Glutamatergic neuron (in vitro differentiated cells): ENCODE measurements at regions not wholly inside any gene's neighbourhood (a gene's known extent, or its start where the extent isn't known, plus 50 kb on each side); places are given as distances from the start of the nearest gene placed in this dataset.
"Not testable (repeated sequence)": the region's sequence is repeated elsewhere in the genome, so short reads cannot be mapped to it uniquely, and the experiment has no call there.

Source experiments
- DNase-seq: peaks from one replicate; pipeline ENCODE4 v3.0.0; 2022
- H3K27ac Mint-ChIP-seq: one replicate; pipeline ENCODE4 v1.8.0; 2020; ENCODE audit warnings: mild to moderate bottlenecking, mixed read lengths, inconsistent platforms; ENCODE audit not compliant: unreplicated experiment
- H3K27me3 Mint-ChIP-seq: one replicate; pipeline ENCODE4 v1.8.0; 2020; ENCODE audit warnings: mild to moderate bottlenecking, moderate library complexity, mixed read lengths, inconsistent platforms; ENCODE audit not compliant: unreplicated experiment
- H3K36me3 Mint-ChIP-seq: one replicate; pipeline ENCODE4 v1.8.0; 2020; ENCODE audit warnings: mild to moderate bottlenecking, mixed read lengths, inconsistent platforms; ENCODE audit not compliant: unreplicated experiment
- H3K4me1 Mint-ChIP-seq: one replicate; pipeline ENCODE4 v1.8.0; 2020; ENCODE audit warnings: mild to moderate bottlenecking, low read depth, mixed read lengths, inconsistent platforms; ENCODE audit not compliant: unreplicated experiment
- H3K4me3 Mint-ChIP-seq: one replicate; pipeline ENCODE4 v1.8.0; 2020; ENCODE audit warnings: mild to moderate bottlenecking, mixed read lengths, inconsistent platforms; ENCODE audit not compliant: unreplicated experiment
- H3K9me3 Mint-ChIP-seq: one replicate; pipeline ENCODE4 v1.8.0; 2020; ENCODE audit warnings: mild to moderate bottlenecking, moderate library complexity, mixed read lengths, inconsistent platforms; ENCODE audit not compliant: unreplicated experiment
- TF ChIP-seq, protein P1 (sequence below): fragments of 200-600 bp; sonication (generic); IDR thresholded peaks from one replicate; pipeline ENCODE4 v1.5.0; 2021; ENCODE audit not compliant: partially characterized antibody, unreplicated experiment

GRCh38 chr1:58850636-58851035, 66.8 kb upstream of the JUN start:
- no peak overlapping the region for H3K27ac Mint-ChIP-seq
- H3K27me3 Mint-ChIP-seq, result peaks cover 3% of the 10 kb centered on the region
- TF ChIP-seq, protein P1, sequence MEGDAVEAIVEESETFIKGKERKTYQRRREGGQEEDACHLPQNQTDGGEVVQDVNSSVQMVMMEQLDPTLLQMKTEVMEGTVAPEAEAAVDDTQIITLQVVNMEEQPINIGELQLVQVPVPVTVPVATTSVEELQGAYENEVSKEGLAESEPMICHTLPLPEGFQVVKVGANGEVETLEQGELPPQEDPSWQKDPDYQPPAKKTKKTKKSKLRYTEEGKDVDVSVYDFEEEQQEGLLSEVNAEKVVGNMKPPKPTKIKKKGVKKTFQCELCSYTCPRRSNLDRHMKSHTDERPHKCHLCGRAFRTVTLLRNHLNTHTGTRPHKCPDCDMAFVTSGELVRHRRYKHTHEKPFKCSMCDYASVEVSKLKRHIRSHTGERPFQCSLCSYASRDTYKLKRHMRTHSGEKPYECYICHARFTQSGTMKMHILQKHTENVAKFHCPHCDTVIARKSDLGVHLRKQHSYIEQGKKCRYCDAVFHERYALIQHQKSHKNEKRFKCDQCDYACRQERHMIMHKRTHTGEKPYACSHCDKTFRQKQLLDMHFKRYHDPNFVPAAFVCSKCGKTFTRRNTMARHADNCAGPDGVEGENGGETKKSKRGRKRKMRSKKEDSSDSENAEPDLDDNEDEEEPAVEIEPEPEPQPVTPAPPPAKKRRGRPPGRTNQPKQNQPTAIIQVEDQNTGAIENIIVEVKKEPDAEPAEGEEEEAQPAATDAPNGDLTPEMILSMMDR, result no peak
- no peak for DNase-seq
- H3K9me3 Mint-ChIP-seq, result peaks cover 2% of the 10 kb centered on the region
- no peaks in the 10 kb centered on the region for H3K36me3 Mint-ChIP-seq
- no peaks in the 10 kb centered on the region for H3K4me1 Mint-ChIP-seq
- H3K4me3 Mint-ChIP-seq, result no peak overlapping the region

DNA sequence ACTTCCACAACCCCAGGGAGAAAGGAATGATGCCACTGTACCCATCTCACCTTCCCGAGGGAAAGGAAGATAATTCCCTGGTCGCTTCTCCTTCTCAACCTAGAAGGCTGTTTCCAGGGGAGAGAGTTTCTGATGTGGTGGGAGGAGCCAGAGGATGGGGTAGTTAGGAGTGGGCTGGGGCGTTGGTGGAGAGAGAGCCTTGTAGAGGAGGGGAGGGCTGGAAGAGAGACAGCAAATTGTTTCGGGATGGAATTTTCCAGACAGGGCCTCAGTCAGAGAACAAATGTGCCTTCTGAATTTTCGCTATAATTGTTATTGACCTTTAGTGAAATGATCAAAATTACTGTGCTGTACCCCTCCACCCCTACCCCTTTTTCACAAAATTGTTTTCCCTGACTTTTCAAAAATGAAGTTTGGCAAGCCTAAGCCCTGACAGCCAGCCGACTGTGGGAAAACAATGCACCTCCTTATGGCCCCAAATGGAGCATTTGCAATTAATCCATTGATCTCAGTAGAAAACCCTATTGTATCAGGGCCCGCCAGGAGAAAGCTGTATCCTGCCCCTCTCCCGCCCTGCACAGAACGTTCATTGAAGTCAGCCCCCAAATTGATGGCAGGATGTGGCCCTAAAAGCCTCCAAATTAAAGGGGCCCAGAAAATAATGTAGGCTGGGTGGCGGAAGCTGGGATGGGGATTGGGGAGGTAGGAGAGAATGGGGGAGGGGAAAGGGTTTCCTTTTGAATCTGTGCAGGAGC, 69.1 kb upstream of the JUN start:
- TF ChIP-seq, protein P1, result no peak
- no peak overlapping the region for H3K27ac Mint-ChIP-seq
- no peaks in the 10 kb centered on the region for H3K4me1 Mint-ChIP-seq
- no peak overlapping the region for H3K4me3 Mint-ChIP-seq
- peaks cover 2% of the 10 kb centered on the region for H3K9me3 Mint-ChIP-seq
- DNase-seq, result no peak
- H3K36me3 Mint-ChIP-seq, result no peaks in the 10 kb centered on the region
- peaks cover 4% of the 10 kb centered on the region for H3K27me3 Mint-ChIP-seq

GRCh38 chr1:58854576-58854975, 70.7 kb upstream of the JUN start:
- no peaks in the 10 kb centered on the region for H3K4me1 Mint-ChIP-seq
- no peak for DNase-seq
- peaks cover 4% of the 10 kb centered on the region for H3K27me3 Mint-ChIP-seq
- no peak overlapping the region for H3K4me3 Mint-ChIP-seq
- TF ChIP-seq, protein P1, result no peak
- no peaks in the 10 kb centered on the region for H3K36me3 Mint-ChIP-seq
- H3K27ac Mint-ChIP-seq, result no peak overlapping the region
- peaks cover 2% of the 10 kb centered on the region for H3K9me3 Mint-ChIP-seq

DNA sequence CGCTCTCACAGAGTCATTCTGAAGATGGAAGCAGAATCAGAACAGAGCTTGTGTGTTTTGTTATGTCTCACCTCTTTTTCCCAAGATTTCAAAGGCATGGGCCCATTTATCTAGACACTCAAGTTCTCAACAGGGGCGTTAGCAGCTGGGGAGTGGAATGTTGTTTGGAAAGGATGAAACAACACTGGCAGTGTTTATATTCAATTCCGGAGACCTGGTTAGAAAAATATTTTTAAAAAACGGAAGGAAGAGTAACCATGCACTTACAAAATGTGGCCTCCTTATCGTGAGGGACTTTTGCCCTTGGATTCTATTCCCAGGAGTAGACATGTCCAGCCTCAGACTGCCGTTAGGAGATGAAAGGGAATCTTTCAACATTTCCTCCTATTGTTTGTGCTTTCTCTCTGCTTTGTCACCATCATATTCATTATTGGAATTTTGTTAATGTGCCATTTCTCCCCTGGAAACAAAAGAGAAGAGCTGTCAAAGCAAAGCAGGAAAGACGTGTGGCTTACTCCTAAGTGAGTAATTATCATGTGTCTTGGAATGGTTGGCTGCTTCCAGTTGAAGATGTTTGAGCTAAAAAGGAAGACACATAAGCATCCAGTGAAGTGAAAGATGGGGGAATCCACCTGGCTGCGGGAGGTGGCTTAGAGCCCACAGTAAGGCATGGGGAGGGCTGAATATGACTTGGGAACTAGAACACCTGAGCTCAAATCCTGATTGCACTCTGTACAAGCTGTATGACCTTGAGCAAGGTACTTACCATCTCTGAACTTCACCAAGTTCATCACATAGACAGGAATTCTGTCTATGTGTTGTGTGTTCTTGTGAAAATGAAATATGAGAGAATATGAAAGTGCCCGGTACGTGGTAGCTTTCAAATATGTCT, 71.7 kb upstream of the JUN start:
- Mint-ChIP-seq H3K27ac (no peak overlapping the region), H3K4me1 (no peaks in the 10 kb centered on the region), H3K36me3 (no peaks in the 10 kb centered on the region), H3K9me3 (peaks cover 4% of the 10 kb centered on the region), H3K4me3 (no peak overlapping the region), H3K27me3 (peaks cover 4% of the 10 kb centered on the region)
- no peak for DNase-seq
- TF ChIP-seq, protein P1, result no peak

DNA sequence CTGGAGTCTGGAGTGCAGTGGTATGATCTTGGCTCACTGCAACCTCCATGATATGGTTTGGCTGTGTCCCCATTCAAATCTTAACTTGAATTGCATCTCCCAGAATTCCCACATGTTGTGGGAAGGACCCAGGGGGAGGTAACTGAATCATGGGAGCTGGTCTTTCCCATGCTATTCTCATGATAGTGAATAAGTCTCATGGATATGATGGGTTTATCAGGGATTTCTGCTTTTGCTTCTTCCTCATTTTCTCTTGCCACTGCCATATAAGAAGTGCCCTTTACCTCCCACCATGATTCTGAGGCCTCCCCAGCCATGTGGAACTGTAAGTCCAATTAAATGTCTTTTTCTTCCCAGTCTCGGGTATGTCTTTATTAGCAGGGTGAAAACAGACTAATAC, 72.4 kb upstream of the JUN start:
- not testable (repeated sequence) for H3K4me3 Mint-ChIP-seq, H3K27me3 Mint-ChIP-seq, H3K36me3 Mint-ChIP-seq

More for the DNA sequence above, 72.4 kb upstream of the JUN start:
- not testable (repeated sequence) for DNase-seq, H3K4me1 Mint-ChIP-seq, H3K27ac Mint-ChIP-seq, H3K9me3 Mint-ChIP-seq
